Gastroesophageal sphincter (tissue), 4 donors: ENCODE measurements at regions not wholly inside any gene's neighbourhood (a gene's known extent, or its start where the extent isn't known, plus 50 kb on each side); places are given as distances from the start of the nearest gene placed in this dataset.
"Not testable (repeated sequence)": the region's sequence is repeated elsewhere in the genome, so short reads cannot be mapped to it uniquely, and the experiment has no call there.

ENCODE experiments used
- ATAC-seq: fragments of 150-250 bp; one replicate; pipeline ENCODE4 v1.9.1; 2016; ENCODE audit warnings: mild to moderate bottlenecking, moderate library complexity
- H3K27ac ChIP-seq, 4 donors: fragments of 200-600 bp; sonication (generic) in 3 of 4; 1 replicate in 3 of 4; 2 replicates in 1 of 4; pipeline ENCODE4 v1.5.1; 2016 to 2019
- H3K27me3 ChIP-seq: fragments of 200-600 bp; sonication (generic); one replicate; pipeline ENCODE4 v1.5.1; 2019
- H3K36me3 ChIP-seq, 2 donors: fragments of 200-600 bp; sonication (generic); one replicate each; pipeline ENCODE4 v1.5.1; 2019; ENCODE audit warnings: control low read depth in 1 of 2
- H3K4me1 ChIP-seq, 3 donors: fragments of 200-600 bp; sonication (generic); 1 replicate in 2 of 3; 2 replicates in 1 of 3; pipeline ENCODE4 v1.5.1; 2016 to 2019; ENCODE audit warnings: control low read depth in 2 of 3
- H3K4me3 ChIP-seq, 2 donors: fragments of 200-600 bp; sonication (generic); one replicate each; pipeline ENCODE4 v1.5.1; 2019; ENCODE audit warnings: mild to moderate bottlenecking in 1 of 2, moderate library complexity in 1 of 2
- H3K9me3 ChIP-seq, 3 donors: fragments of 200-600 bp; sonication (generic); one replicate each; pipeline ENCODE4 v1.5.1; 2017 to 2019; ENCODE audit warnings: control low read depth in 2 of 3
- EP300 ChIP-seq: sonication (generic); formaldehyde crosslinking; IDR thresholded peaks from one replicate; pipeline ENCODE4 v1.6.1; 2017; ENCODE audit warnings: antibody characterized with exemption, mild to moderate bottlenecking
- POLR2A ChIP-seq, 2 donors: fragments of 450-650 bp; IDR thresholded peaks; one replicate each; pipeline ENCODE4 v1.6.1; 2017; ENCODE audit warnings: antibody characterized with exemption in 2 of 2, mild to moderate bottlenecking in 2 of 2, moderate library complexity in 1 of 2
- POLR2AphosphoS5 ChIP-seq: sonication (generic); formaldehyde crosslinking; IDR thresholded peaks from one replicate; pipeline ENCODE4 v1.6.1; 2017; ENCODE audit warnings: antibody characterized with exemption
- WGBS, 2 donors: methylation state at CpG; one replicate each; pipeline ENCODE4 v1.1.5; 2018; ENCODE audit warnings: low coverage in 1 of 2; 5-methylcytosine and 5-hydroxymethylcytosine counted together
- TF ChIP-seq, protein P1 (sequence below), 4 experiments: fragments of 200-600 bp in 2 of 4; fragments of 450-650 bp in 2 of 4; sonication (generic) in 1 of 4; IDR thresholded peaks; one replicate each; pipeline ENCODE4 v1.5.1; 2017 to 2019; ENCODE audit warnings: antibody characterized with exemption in 4 of 4, mild to moderate bottlenecking in 2 of 4, moderate library complexity in 2 of 4

DNA sequence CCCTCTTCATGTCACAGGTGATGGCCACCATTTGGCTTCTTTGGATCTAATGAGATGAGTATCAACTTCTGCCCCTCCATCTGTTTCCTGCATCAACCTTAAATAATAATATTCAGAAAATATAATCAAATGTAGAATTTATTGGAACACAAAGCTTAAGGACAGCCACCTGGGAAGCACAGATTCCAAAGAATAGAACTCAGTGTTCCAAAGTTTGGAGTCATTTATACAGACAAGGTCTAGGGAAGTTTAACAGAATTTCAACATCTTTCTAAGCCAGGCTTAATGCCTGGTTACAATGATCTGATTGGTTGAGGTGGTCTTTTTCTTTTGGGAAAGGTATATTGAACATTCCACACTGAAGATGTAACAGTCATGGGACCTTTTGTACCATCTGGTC lies 218.0 kb upstream of the PIEZO2 start:
- Histone ChIP-seq H3K27ac (no peak overlapping the region), H3K9me3 (no peaks in the 10 kb centered on the region), H3K36me3 (no peaks in the 10 kb centered on the region), H3K27me3 (no peaks in the 10 kb centered on the region), H3K4me3 (no peak overlapping the region), H3K4me1 (no peaks in the 10 kb centered on the region)
- ATAC-seq, result no peak
- no peak for TF ChIP-seq POLR2AphosphoS5
- no peak for TF ChIP-seq EP300
- no peak for TF ChIP-seq POLR2A (IDR thresholded peaks at IDR 0.05)
- TF ChIP-seq, protein P1, sequence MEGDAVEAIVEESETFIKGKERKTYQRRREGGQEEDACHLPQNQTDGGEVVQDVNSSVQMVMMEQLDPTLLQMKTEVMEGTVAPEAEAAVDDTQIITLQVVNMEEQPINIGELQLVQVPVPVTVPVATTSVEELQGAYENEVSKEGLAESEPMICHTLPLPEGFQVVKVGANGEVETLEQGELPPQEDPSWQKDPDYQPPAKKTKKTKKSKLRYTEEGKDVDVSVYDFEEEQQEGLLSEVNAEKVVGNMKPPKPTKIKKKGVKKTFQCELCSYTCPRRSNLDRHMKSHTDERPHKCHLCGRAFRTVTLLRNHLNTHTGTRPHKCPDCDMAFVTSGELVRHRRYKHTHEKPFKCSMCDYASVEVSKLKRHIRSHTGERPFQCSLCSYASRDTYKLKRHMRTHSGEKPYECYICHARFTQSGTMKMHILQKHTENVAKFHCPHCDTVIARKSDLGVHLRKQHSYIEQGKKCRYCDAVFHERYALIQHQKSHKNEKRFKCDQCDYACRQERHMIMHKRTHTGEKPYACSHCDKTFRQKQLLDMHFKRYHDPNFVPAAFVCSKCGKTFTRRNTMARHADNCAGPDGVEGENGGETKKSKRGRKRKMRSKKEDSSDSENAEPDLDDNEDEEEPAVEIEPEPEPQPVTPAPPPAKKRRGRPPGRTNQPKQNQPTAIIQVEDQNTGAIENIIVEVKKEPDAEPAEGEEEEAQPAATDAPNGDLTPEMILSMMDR (IDR thresholded peaks at IDR 0.05), result no peak

DNA sequence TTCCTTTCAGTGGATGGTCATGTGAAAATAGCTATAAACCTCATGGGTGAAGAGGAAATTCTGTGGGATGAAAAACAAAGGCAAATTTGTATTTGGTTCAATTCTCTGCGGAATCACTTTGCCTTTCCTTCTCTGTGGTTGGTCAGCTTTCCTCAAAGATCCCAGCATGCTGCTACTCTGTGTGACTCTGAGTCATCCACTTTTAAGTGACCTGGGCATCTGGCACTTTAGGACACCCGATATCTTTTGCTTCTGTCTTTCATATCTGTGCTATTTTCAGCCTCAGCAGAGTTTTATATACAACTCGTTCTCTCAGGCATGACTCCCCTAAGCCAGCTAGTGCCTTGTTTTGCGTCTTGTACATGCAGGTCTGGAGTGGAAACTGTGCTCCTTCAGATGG lies 217.0 kb upstream of the PIEZO2 start:
- no peaks in the 10 kb centered on the region for H3K4me1 ChIP-seq
- H3K27ac ChIP-seq, result no peak overlapping the region
- WGBS, 2 donors, result 31 to 49% methylated on average over 3 to 4 of the region's 4 CpGs
- no peak overlapping the region for H3K4me3 ChIP-seq
- ATAC-seq, result no peak
- H3K27me3 ChIP-seq, result no peaks in the 10 kb centered on the region
- TF ChIP-seq POLR2A (IDR thresholded peaks at IDR 0.05) (no peak), EP300 (no peak), POLR2AphosphoS5 (no peak)
- TF ChIP-seq, protein P1 (IDR thresholded peaks at IDR 0.05), result no peak
- no peaks in the 10 kb centered on the region for H3K9me3 ChIP-seq
- no peaks in the 10 kb centered on the region for H3K36me3 ChIP-seq

DNA sequence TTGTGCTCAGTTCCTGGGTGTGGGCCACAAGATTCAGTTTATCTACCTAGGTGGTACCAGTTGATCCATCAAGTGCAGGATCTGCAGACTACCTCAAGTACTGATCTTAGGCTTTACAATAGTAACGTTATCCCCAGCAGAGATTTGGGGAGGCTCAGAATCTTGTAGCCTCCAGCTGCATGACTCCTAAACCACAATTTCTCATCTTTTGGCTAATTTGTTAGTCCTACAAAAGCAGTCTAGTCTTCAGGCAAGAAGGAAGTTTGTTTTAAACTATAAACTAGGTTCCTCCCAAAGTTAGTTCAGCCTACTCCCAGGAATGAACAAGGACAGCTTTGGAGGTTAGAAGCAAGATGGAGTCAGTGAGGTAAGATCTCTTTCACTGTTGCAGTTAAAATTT lies 213.5 kb upstream of the PIEZO2 start:
- H3K27me3 ChIP-seq, result no peaks in the 10 kb centered on the region
- TF ChIP-seq, protein P1 (IDR thresholded peaks at IDR 0.05), result no peak
- no peaks in the 10 kb centered on the region for H3K9me3 ChIP-seq
- no peaks in the 10 kb centered on the region for H3K4me1 ChIP-seq
- no peaks in the 10 kb centered on the region for H3K36me3 ChIP-seq
- WGBS, 2 donors, result 50 to 100% methylated on average over 1 of the region's 1 CpG
- no peak overlapping the region for H3K27ac ChIP-seq
- ATAC-seq, result no peak
- H3K4me3 ChIP-seq, result no peak overlapping the region

DNA sequence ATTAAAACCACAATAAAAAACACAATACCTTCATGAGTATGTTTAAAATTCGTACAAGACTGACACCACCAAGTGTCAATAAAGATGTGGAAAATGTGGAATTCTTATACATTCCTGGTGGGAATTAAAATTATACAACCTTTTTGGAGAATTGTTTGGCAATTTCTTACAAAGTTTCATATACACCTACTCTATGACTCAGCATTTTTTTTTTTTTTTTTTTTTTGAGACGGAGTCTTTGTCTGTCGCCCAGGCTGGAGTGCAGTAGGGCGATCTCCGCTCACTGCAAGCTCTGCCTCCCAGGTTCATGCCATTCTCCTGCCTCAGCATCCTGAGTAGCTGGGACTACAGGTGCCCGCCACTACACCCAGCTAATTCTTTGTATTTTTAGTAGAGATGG lies 212.5 kb upstream of the PIEZO2 start:
- H3K36me3 ChIP-seq, H3K4me1 ChIP-seq, H3K9me3 ChIP-seq, ATAC-seq, H3K27ac ChIP-seq, H3K27me3 ChIP-seq, H3K4me3 ChIP-seq: not testable (repeated sequence)
- WGBS, 2 donors, result 82 to 93% methylated on average over 3 to 5 of the region's 6 CpGs

DNA sequence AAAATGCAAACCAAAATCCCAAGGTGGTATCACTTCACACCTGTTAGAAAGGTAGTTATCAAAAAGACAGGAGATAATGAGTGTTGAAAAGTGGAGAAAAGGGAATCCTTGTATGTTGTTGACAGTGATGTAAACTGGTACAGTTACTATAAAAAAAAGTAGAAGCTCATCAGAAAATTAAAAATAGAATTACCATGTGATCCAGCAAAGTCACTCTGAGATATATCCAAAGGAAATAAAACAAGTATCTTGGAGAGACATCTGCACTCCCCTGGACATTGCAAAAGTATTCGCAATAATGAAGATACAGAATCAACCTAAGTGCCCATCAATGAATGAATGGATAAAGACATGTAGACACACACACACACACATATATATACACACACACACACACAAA lies 208.3 kb upstream of the PIEZO2 start:
- Histone ChIP-seq H3K4me3 (no peak overlapping the region), H3K27ac (no peak overlapping the region), H3K27me3 (no peaks in the 10 kb centered on the region), H3K4me1 (no peaks in the 10 kb centered on the region), H3K9me3 (no peaks in the 10 kb centered on the region), H3K36me3 (no peaks in the 10 kb centered on the region)
- TF ChIP-seq POLR2AphosphoS5, result no peak
- no peak for TF ChIP-seq EP300
- TF ChIP-seq POLR2A (IDR thresholded peaks at IDR 0.05), result no peak
- TF ChIP-seq, protein P1 (IDR thresholded peaks at IDR 0.05), result no peak
- WGBS, 2 donors, result 85 to 100% methylated on average over 1 of the region's 1 CpG
- ATAC-seq, result no peak

DNA sequence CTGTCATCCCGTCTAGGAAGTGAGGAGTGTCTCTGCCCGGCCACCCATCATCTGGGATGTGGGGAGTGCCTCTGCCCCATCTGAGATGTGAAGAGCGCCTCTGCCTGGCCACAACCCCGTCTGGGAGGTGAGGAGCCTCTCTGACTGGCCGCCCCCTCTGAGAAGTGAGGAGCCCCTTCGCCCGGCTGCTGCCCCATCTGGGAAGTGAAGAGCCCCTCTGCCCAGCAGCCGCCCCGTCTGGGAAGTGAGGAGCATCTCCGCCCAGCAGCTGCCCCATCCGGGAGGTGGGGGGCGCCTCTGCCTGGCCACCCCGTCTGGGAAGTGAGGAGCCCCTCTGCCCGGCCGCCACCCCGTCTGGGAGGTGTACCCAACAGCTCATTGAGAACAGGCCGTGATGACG lies 195.2 kb upstream of the PIEZO2 start:
- WGBS, 2 donors, result no CpG with 5 or more reads among the region's 18 CpGs
- ATAC-seq, H3K36me3 ChIP-seq, H3K4me3 ChIP-seq, H3K27ac ChIP-seq, H3K4me1 ChIP-seq, H3K27me3 ChIP-seq: not testable (repeated sequence)
- peaks cover 0 to 52% (median 0%) of the 10 kb centered on the region in 3 donors for H3K9me3 ChIP-seq
